ENCODE measurements at regions not wholly inside any gene's neighbourhood (a gene's known extent, or its start where the extent isn't known, plus 50 kb on each side); places are given as distances from the start of the nearest gene placed in this dataset.

- Histone ChIP-seq H3K79me1 (ENCODE audit: insufficient read depth, low read depth, low read length, poor library complexity, severe bottlenecking) (no peaks in the 10 kb centered on the region), H3K79me2 (ENCODE audit: insufficient read depth, low read length) (no peaks in the 10 kb centered on the region), H3K56ac (ENCODE audit: insufficient read length, low read depth, low read length) (no peak overlapping the region), H2BK120ac (ENCODE audit: low read depth, low read length, poor library complexity, severe bottlenecking) (no peak overlapping the region), H2BK15ac (ENCODE audit: low read depth, low read length) (no peak overlapping the region), H2AK5ac (ENCODE audit: insufficient read length, low read length) (no peak overlapping the region), H2BK12ac (ENCODE audit: insufficient read length, low read depth, low read length) (no peak overlapping the region), H4K20me1 (ENCODE audit: control insufficient read depth, insufficient read depth, insufficient read length) (no peaks in the 10 kb centered on the region), H3K18ac (ENCODE audit: insufficient read length, low read depth, low read length) (no peak overlapping the region), H2BK20ac (ENCODE audit: low read depth, low read length, poor library complexity, severe bottlenecking) (no peak overlapping the region), H3K9me3 (ENCODE audit: control insufficient read depth, low read depth, low read length) (no peaks in the 10 kb centered on the region), H3K9ac (ENCODE audit: extremely low read depth, insufficient read length, low read length) (no peak overlapping the region), H4K5ac (ENCODE audit: insufficient read length, low read depth, low read length) (no peak overlapping the region), H3T11ph (ENCODE audit: low read length) (no peak overlapping the region), H3K23ac (ENCODE audit: insufficient read length, low read depth, low read length) (no peak overlapping the region), H2AFZ (ENCODE audit: low read length) (no peak overlapping the region), H4K8ac (replicated peaks; ENCODE audit: insufficient read length, low read depth, low read length) (no peak overlapping the region), H3K4me2 (ENCODE audit: insufficient read depth, insufficient read length, low read length) (no peak overlapping the region), H3K4me1 (ENCODE audit: insufficient read depth, low read length) (peaks cover 9% of the 10 kb centered on the region; the same call in 1 of the 2 replicates), H4K91ac (ENCODE audit: insufficient read length, low read depth, low read length) (no peak overlapping the region), H3K27me3 (ENCODE audit: insufficient read depth, low read length) (no peaks in the 10 kb centered on the region), H3K14ac (ENCODE audit: insufficient read depth, low read length) (no peak overlapping the region), H3K27ac (ENCODE audit: insufficient read length, low read depth, low read length) (no peak overlapping the region), H3K23me2 (ENCODE audit: insufficient read length, low read depth, low read length, poor library complexity, severe bottlenecking) (no peaks in the 10 kb centered on the region), H2BK5ac (ENCODE audit: insufficient read length, low read length) (no peak overlapping the region), H3K4ac (ENCODE audit: low read depth, low read length) (no peak overlapping the region)
- no peak overlapping the region for H3K27ac Mint-ChIP-seq
- H3K9me3 Mint-ChIP-seq, result peaks cover 5 to 6% of the 10 kb centered on the region in 2 experiments; a peak in 4 of 5 replicates
- no peak overlapping the region for H3K4me3 Mint-ChIP-seq
- peaks cover 47 to 57% of the 10 kb centered on the region in 2 experiments for H3K4me1 Mint-ChIP-seq
- no peak for TF ChIP-seq CTCF (conservative IDR thresholded peaks at IDR 0.05)
- H3K27me3 Mint-ChIP-seq (ENCODE audit: low read depth), result peaks cover 6% of the 10 kb centered on the region
- DNase-seq, result no peak
- H3K36me3 Mint-ChIP-seq (ENCODE audit: insufficient read depth in 1 of 3, low read depth in 3 of 3), result peaks cover 7 to 16% (median 14%) of the 10 kb centered on the region in 3 experiments; a peak in 6 of 7 replicates
Observed at GRCh38 chr13:59413126-59413525, 750.6 kb downstream of the DIAPH3 start.
